ENCODE measurements at regions not wholly inside any gene's neighbourhood (a gene's known extent, or its start where the extent isn't known, plus 50 kb on each side); places are given as distances from the start of the nearest gene placed in this dataset.

- no peak for DNase-seq (ENCODE audit: low spot score)
- H3K36me3 Mint-ChIP-seq (ENCODE audit: low read depth): no peaks in the 10 kb centered on the region
- no peak overlapping the region for H3K4me3 Mint-ChIP-seq (ENCODE audit: low read depth)
- intact Hi-C loops (cut with micrococcal nuclease): no loop called here
- H3K27ac Mint-ChIP-seq: no peak overlapping the region
- no peaks in the 10 kb centered on the region for H3K4me1 Mint-ChIP-seq (ENCODE audit: low read depth)
- no peaks in the 10 kb centered on the region for H3K27me3 Mint-ChIP-seq (ENCODE audit: low read depth)
- peaks cover 5% of the 10 kb centered on the region for H3K9me3 Mint-ChIP-seq
These were observed 1641.5 kb upstream of the ZEB2 start for GRCh38 chr2:146161256-146161882.

- no peak for DNase-seq (ENCODE audit: low spot score)
- Mint-ChIP-seq H3K4me3 (ENCODE audit: low read depth) (no peak overlapping the region), H3K27ac (no peak overlapping the region), H3K36me3 (ENCODE audit: low read depth) (no peaks in the 10 kb centered on the region), H3K27me3 (ENCODE audit: low read depth) (no peaks in the 10 kb centered on the region), H3K9me3 (no peaks in the 10 kb centered on the region), H3K4me1 (ENCODE audit: low read depth) (no peaks in the 10 kb centered on the region)
- intact Hi-C loops (cut with micrococcal nuclease): no loop called here
These were observed 1638.3 kb upstream of the ZEB2 start for GRCh38 chr2:146158072-146158674.

DNA sequence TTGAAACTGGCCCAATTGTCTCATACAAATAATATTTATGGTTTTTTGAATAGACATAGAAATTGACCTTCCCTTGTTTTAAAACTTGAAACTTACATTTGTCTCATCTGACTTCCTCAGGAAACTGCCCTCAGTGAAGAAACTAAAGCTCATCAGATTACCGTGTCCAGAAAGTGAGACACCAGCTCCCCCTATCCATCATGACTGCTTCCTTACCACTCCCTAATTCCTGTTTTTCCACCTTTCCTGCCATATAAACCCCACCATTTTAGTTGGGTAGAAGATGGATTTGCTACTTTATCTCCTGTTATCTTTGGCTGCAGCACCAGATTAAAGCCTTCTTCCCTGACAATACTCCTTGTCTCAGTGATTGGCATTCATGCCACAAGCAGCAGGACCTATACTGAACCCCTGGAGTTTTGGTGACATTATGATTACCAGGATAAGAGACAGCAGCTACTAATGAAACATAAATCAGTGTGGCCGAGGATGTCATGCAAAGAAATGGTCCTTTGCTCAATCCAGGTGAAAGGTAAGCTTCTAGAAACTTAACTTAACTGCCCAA is 1627.6 kb upstream of the ZEB2 start:
- intact Hi-C loops (cut with micrococcal nuclease): no loop called here
- H3K9me3 Mint-ChIP-seq: peaks cover 5% of the 10 kb centered on the region
- no peak for DNase-seq (ENCODE audit: low spot score)
- H3K27ac Mint-ChIP-seq: no peak overlapping the region
- no peaks in the 10 kb centered on the region for H3K27me3 Mint-ChIP-seq (ENCODE audit: low read depth)
- H3K4me1 Mint-ChIP-seq (ENCODE audit: low read depth): no peaks in the 10 kb centered on the region
- H3K36me3 Mint-ChIP-seq (ENCODE audit: low read depth): no peaks in the 10 kb centered on the region
- H3K4me3 Mint-ChIP-seq (ENCODE audit: low read depth): no peak overlapping the region

- no peak overlapping the region for H3K4me3 Mint-ChIP-seq (ENCODE audit: low read depth)
- no peaks in the 10 kb centered on the region for H3K4me1 Mint-ChIP-seq (ENCODE audit: low read depth)
These were observed 1624.1 kb upstream of the ZEB2 start for GRCh38 chr2:146143971-146144370.

GRCh38 chr2:146138820-146139219 is 1618.9 kb upstream of the ZEB2 start:
- H3K4me1 Mint-ChIP-seq (ENCODE audit: low read depth): no peaks in the 10 kb centered on the region
- H3K4me3 Mint-ChIP-seq (ENCODE audit: low read depth): no peak overlapping the region
- no peaks in the 10 kb centered on the region for H3K36me3 Mint-ChIP-seq (ENCODE audit: low read depth)
- intact Hi-C loops (cut with micrococcal nuclease): no loop called here
- no peaks in the 10 kb centered on the region for H3K27me3 Mint-ChIP-seq (ENCODE audit: low read depth)
- no peak for DNase-seq (ENCODE audit: low spot score)
- no peak overlapping the region for H3K27ac Mint-ChIP-seq
- H3K9me3 Mint-ChIP-seq: peaks cover 9% of the 10 kb centered on the region

More at GRCh38 chr2:146143971-146144370, 1624.1 kb upstream of the ZEB2 start:
- Mint-ChIP-seq H3K27me3 (ENCODE audit: low read depth) (no peaks in the 10 kb centered on the region), H3K9me3 (peaks cover 5% of the 10 kb centered on the region), H3K36me3 (ENCODE audit: low read depth) (no peaks in the 10 kb centered on the region), H3K27ac (no peak overlapping the region)
- no peak for DNase-seq (ENCODE audit: low spot score)
- intact Hi-C loops (cut with micrococcal nuclease): no loop called here

GRCh38 chr2:146135245-146135644 is 1615.3 kb upstream of the ZEB2 start:
- no peaks in the 10 kb centered on the region for H3K27me3 Mint-ChIP-seq (ENCODE audit: low read depth)
- H3K9me3 Mint-ChIP-seq: peaks cover 5% of the 10 kb centered on the region
- no peak overlapping the region for H3K27ac Mint-ChIP-seq
- no peaks in the 10 kb centered on the region for H3K4me1 Mint-ChIP-seq (ENCODE audit: low read depth)
- intact Hi-C loops (cut with micrococcal nuclease): no loop called here
- no peaks in the 10 kb centered on the region for H3K36me3 Mint-ChIP-seq (ENCODE audit: low read depth)
- H3K4me3 Mint-ChIP-seq (ENCODE audit: low read depth): no peak overlapping the region
- no peak for DNase-seq (ENCODE audit: low spot score)

GRCh38 chr2:146131785-146132184 is 1611.9 kb upstream of the ZEB2 start:
- Mint-ChIP-seq H3K4me3 (ENCODE audit: low read depth) (no peak overlapping the region), H3K9me3 (no peaks in the 10 kb centered on the region), H3K27me3 (ENCODE audit: low read depth) (no peaks in the 10 kb centered on the region), H3K4me1 (ENCODE audit: low read depth) (no peaks in the 10 kb centered on the region), H3K36me3 (ENCODE audit: low read depth) (no peaks in the 10 kb centered on the region), H3K27ac (no peak overlapping the region)
- intact Hi-C loops (cut with micrococcal nuclease): no loop called here
- DNase-seq (ENCODE audit: low spot score): no peak

DNA sequence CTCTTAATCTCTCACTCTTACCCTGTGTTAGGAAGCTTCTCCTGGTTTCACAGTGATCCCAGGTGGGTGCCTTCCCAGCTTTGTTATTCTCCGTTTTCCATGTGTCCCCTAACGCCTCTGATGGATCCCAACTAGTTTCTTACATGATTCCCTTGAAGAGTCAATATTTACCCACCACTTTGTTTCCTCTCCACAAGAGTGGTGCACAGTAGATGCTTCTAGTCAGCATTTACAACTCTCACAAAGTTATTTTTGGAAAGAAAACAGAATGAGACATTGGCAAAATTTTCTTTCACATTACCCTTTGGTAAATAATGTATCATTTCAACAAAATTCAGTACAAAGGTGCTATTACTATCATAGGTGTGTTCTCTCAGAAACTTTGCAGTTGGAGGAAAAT is 1611.1 kb upstream of the ZEB2 start:
- intact Hi-C loops (cut with micrococcal nuclease): no loop called here
- no peak for DNase-seq (ENCODE audit: low spot score)
- H3K9me3 Mint-ChIP-seq: no peaks in the 10 kb centered on the region
- H3K4me3 Mint-ChIP-seq (ENCODE audit: low read depth): no peak overlapping the region
- H3K27me3 Mint-ChIP-seq (ENCODE audit: low read depth): no peaks in the 10 kb centered on the region
- H3K36me3 Mint-ChIP-seq (ENCODE audit: low read depth): no peaks in the 10 kb centered on the region
- H3K4me1 Mint-ChIP-seq (ENCODE audit: low read depth): no peaks in the 10 kb centered on the region
- H3K27ac Mint-ChIP-seq: no peak overlapping the region

DNA sequence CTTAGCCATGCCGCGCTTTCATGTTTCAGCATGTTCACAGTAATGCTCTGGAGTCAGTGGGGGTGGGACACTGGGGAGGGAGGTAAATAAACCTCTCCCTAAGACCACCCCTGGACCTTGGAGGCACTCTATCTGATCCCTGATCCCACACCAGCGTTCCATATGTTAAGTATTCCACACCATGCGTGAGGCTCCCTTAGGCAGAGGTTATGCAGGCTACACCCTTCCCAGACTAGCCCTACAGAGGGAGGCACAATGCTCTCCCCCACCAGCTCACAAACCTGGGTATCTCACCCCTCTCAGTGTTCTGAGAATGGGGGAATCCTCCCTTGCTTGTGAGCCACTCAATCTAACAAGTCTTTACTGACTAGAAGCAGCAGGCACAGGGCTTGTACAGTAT is 1610.4 kb upstream of the ZEB2 start:
- H3K4me1 Mint-ChIP-seq (ENCODE audit: low read depth): no peaks in the 10 kb centered on the region
- no peak overlapping the region for H3K4me3 Mint-ChIP-seq (ENCODE audit: low read depth)
- no peaks in the 10 kb centered on the region for H3K9me3 Mint-ChIP-seq
- no peak for DNase-seq (ENCODE audit: low spot score)
- intact Hi-C loops (cut with micrococcal nuclease): no loop called here
- H3K36me3 Mint-ChIP-seq (ENCODE audit: low read depth): no peaks in the 10 kb centered on the region
- no peaks in the 10 kb centered on the region for H3K27me3 Mint-ChIP-seq (ENCODE audit: low read depth)
- H3K27ac Mint-ChIP-seq: no peak overlapping the region

DNA sequence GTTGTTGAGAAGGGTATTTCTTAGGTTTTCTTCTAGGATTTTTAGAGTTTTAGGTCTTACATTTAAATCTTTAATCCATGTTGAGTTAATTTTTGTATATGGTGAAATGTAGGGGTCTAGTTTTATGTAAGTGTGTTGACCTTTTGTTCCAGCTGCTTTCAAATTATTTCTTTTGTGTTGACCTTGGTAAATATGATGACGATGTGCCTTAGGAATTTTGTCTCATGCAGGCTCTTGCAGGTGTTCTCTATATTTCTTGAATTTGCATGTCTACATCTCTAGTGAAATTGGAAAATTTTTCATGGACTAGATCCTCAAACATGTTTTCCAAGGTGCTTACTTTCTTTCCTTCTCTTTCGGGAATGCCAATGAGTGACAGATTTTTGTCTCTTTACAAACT is 1609.3 kb upstream of the ZEB2 start:
- Mint-ChIP-seq H3K4me1 (ENCODE audit: low read depth) (no peaks in the 10 kb centered on the region), H3K27ac (no peak overlapping the region), H3K4me3 (ENCODE audit: low read depth) (no peak overlapping the region), H3K9me3 (no peaks in the 10 kb centered on the region), H3K36me3 (ENCODE audit: low read depth) (no peaks in the 10 kb centered on the region), H3K27me3 (ENCODE audit: low read depth) (no peaks in the 10 kb centered on the region)
- DNase-seq (ENCODE audit: low spot score): no peak
- intact Hi-C loops (cut with micrococcal nuclease): no loop called here

- H3K4me3 Mint-ChIP-seq (ENCODE audit: low read depth): no peak overlapping the region
- no peak overlapping the region for H3K27ac Mint-ChIP-seq
- no peaks in the 10 kb centered on the region for H3K27me3 Mint-ChIP-seq (ENCODE audit: low read depth)
- H3K4me1 Mint-ChIP-seq (ENCODE audit: low read depth): no peaks in the 10 kb centered on the region
- no peak for DNase-seq (ENCODE audit: low spot score)
- H3K36me3 Mint-ChIP-seq (ENCODE audit: low read depth): no peaks in the 10 kb centered on the region
- intact Hi-C loops (cut with micrococcal nuclease): no loop called here
- no peaks in the 10 kb centered on the region for H3K9me3 Mint-ChIP-seq
These were observed 1608.3 kb upstream of the ZEB2 start for GRCh38 chr2:146128216-146128615.

GRCh38 chr2:146125551-146125950 is 1605.6 kb upstream of the ZEB2 start:
- intact Hi-C loops (cut with micrococcal nuclease): no loop called here
- Mint-ChIP-seq H3K27me3 (ENCODE audit: low read depth) (no peaks in the 10 kb centered on the region), H3K4me1 (ENCODE audit: low read depth) (no peaks in the 10 kb centered on the region), H3K36me3 (ENCODE audit: low read depth) (no peaks in the 10 kb centered on the region), H3K27ac (no peak overlapping the region), H3K9me3 (no peaks in the 10 kb centered on the region), H3K4me3 (ENCODE audit: low read depth) (no peak overlapping the region)
- DNase-seq (ENCODE audit: low spot score): no peak

DNA sequence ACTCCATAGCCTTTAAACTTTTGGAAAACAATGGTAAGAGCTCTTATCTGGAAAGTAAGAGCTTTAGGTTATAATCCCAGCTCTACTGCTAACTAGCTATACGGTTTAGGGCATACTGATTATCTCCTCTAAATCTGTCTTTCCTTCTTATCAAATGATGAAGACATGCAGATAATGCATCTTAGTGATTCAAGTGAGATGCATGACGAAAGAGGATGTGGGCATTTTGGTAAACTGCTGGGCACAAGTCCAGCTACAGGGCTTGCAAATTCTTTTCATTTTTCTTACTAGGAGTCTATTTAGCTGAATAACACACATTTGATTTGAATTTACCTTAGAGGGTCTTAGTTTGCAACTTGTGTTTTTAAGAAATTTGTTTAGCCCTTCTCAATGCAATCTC is 1604.8 kb upstream of the ZEB2 start:
- H3K36me3 Mint-ChIP-seq (ENCODE audit: low read depth): no peaks in the 10 kb centered on the region
- no peak for DNase-seq (ENCODE audit: low spot score)
- H3K27ac Mint-ChIP-seq: no peak overlapping the region
- H3K9me3 Mint-ChIP-seq: no peaks in the 10 kb centered on the region
- H3K4me1 Mint-ChIP-seq (ENCODE audit: low read depth): no peaks in the 10 kb centered on the region
- H3K4me3 Mint-ChIP-seq (ENCODE audit: low read depth): no peak overlapping the region
- H3K27me3 Mint-ChIP-seq (ENCODE audit: low read depth): no peaks in the 10 kb centered on the region
- intact Hi-C loops (cut with micrococcal nuclease): no loop called here
